ENCODE measurements at regions not wholly inside any gene's neighbourhood (a gene's known extent, or its start where the extent isn't known, plus 50 kb on each side); places are given as distances from the start of the nearest gene placed in this dataset.
"Not testable (repeated sequence)": the region's sequence is repeated elsewhere in the genome, so short reads cannot be mapped to it uniquely, and the experiment has no call there.

DNA sequence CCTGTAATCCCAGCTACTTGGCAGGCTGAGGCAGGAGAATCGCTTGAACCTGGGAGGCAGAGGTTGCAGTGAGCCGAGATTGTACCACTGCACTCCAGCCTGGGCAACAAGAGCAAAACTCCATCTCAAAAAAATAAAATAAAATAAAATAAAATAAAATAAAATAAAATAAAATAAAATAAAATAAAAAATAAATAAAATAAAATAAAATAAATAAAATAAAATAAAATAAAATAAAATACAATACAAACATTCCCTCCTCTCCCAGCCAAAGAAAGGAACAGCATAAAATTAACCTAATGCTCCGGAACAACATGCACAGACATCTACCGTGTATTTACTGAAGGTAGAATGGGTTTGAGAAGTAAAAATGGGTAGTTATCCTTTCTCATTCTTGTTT is 521.9 kb upstream of the FAM174A start:
- not testable (repeated sequence) for DNase-seq

GRCh38 chr5:100011160-100011559 is 524.0 kb upstream of the FAM174A start:
- DNase-seq, result not testable (repeated sequence)

DNA sequence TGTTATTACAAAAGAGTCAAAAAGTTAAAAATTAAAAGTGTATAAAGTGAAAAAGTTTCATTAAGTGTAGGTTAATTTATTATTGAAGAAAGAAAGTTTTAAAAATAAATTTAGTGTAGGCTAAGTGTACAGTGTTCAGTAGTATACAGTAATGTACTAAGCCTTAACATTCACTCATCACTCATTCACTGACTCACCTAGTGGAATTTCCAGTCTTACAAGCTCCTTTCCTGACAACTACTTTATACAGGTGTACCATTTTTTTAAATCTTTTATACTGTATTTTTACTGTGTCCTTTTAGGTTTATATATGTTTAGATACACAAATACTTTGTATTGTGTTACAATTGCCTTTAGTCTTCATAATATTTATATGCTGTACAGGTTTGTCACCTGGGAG is 530.2 kb upstream of the FAM174A start:
- no peak for DNase-seq

DNA sequence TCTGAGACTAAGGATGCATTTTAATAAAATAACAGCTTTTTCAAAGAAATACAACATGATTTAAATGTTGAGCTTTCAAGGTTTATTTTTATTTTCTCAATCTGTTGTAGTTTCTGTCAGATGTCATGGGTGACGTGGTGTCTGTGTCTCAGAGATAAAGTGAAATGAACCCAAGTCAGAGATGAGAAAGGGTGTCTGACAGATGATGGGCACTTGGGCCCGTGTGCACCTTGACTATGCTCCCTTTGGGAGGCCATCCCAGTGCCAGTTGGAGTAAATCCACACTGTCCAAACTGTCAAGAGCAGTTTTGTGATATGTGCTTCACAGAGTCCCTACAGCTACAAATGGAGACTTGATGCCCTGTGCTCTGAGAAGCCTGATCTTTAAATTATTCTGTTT is 536.9 kb upstream of the FAM174A start:
- no peak for DNase-seq

DNA sequence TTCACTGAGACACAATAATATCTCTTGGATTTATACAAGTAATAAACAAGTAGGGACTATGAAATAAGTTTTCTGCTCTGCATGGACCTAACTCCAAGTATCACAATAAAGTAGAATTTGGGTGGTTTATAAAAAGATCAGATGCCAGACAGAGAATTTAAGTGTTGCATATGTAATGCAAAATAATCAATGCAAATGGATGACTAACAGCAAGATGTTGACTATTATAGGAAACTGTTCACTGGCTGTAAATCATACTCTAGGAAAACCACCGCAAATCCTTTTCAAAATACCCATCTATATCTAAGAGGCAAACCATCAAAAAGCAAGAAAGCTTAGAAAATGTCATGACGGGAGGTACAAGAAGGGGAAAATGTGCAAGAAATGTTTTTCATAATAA is 539.8 kb upstream of the FAM174A start:
- DNase-seq, result no peak

- no peak for DNase-seq
Observed at GRCh38 chr5:99973779-99974178, 561.4 kb upstream of the FAM174A start.

GRCh38 chr5:99955962-99956361 is 579.2 kb upstream of the FAM174A start:
- DNase-seq, result no peak

DNA sequence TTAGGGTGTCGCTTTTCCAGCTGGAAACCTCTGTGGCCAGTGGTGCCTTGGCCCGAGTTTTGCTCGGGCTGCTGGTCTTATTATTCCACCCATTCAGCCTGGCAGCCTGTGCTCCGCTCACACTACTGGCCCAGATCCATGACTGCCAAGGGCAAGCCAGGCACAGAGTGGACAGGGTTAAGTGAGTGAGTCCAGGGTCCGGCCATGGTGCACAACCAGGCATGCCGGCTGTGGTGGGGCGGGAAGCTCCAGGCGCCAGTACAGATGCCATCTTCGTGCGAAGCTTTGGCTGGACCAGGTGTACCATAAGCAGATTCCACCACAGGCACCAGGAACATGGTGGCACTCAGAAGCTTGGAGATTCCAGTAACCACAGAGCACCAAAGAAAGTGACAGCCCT is 580.2 kb upstream of the FAM174A start:
- DNase-seq, result no peak

DNA sequence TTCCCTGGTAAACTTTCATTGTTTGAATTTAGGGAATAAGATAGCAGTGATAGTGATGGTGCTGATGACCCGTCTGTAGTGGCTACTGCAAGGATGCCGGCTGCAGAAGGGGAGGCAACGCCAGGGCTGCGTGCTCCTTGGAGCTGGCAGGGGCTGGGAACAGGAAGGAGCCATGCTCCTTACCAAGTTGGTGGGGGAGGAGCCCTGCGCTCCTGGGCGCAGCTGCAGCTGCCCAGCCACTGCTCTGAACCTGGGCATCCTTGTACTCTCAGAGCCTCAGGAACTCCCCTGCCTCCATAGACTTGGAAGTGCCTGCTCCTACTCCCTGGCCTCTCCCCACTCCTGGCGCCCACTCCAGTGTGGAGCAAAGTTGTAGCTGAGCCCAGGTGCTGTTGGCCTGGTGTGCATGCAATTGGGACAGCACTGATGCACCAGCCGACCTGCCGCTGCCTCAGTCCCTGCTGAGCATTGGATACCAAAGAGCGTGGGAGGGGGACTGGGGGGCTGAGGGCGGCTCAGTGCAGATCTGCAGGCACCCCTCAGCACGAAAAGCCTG is 585.1 kb upstream of the FAM174A start:
- no peak for DNase-seq

- DNase-seq, result no peak
Observed at GRCh38 chr5:99949361-99949760, 585.8 kb upstream of the FAM174A start.

DNA sequence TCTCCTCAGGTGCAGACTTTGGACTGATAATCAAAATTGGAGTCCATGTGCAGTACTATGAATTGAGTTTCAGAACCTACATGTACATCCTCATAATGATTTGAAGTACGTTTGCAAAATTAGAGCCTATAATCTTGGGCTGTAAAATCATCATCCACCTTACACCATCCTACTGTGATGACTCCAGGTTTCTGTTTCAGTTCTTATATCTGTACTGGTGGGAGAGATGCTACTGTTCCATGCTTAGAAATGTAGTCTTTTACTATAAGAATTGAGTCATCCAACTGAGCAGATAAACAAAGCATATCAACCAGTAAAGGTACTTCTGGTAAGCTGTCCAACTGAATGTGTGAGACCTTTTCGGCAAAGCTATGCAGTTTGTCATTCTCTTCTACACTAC is 586.3 kb upstream of the FAM174A start:
- no peak for DNase-seq

DNA sequence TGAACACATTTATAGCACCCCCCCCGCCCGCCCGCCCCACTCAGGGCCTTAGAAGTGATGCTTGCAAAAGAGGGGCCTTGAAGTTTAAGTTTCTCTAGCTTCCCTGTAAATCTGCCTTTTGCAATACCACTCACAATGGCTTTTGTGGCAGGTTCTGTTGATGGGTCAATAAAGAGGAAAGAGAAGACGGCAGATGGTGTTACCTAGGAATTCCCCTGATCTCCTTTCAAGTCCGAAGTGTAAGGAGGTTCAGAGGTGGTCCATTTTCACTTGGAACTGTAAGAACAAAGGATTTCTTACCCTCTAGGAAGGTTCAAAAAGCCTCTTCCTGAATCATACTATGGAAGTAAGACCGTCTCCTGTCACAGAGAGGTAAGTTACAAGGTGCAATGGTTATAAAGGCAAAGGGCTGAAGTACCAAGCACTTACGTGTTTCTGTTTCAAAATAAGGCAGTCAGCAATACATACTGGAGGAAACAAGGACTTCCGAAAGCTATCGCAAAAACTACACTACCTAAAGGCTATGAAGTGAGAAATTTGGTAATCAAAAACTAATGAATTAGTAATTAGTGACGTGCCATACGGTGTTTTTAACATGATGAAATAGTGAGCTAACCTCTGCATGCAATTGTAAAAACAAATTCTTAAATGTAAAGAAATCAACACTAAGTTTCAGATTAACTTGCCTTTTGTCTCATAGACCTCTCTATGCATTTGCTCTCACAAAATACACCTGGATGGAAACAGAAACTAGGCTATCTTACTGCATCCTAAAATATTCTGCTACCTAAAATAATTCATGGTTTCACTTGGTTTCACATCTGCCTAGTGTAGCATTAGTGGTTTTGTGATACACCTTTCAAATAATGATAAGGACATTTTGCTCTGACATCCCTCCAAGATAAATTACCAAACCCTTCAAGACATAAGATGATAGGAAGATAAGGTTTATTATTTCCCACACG is 589.4 kb upstream of the FAM174A start:
- DNase-seq, result no peak

GRCh38 chr5:99940540-99940939 is 594.6 kb upstream of the FAM174A start:
- no peak for DNase-seq

- no peak for DNase-seq
Observed at GRCh38 chr5:99936911-99937310, 598.3 kb upstream of the FAM174A start.

- no peak for DNase-seq
Observed at GRCh38 chr5:99929806-99930135, 605.4 kb upstream of the FAM174A start.

DNA sequence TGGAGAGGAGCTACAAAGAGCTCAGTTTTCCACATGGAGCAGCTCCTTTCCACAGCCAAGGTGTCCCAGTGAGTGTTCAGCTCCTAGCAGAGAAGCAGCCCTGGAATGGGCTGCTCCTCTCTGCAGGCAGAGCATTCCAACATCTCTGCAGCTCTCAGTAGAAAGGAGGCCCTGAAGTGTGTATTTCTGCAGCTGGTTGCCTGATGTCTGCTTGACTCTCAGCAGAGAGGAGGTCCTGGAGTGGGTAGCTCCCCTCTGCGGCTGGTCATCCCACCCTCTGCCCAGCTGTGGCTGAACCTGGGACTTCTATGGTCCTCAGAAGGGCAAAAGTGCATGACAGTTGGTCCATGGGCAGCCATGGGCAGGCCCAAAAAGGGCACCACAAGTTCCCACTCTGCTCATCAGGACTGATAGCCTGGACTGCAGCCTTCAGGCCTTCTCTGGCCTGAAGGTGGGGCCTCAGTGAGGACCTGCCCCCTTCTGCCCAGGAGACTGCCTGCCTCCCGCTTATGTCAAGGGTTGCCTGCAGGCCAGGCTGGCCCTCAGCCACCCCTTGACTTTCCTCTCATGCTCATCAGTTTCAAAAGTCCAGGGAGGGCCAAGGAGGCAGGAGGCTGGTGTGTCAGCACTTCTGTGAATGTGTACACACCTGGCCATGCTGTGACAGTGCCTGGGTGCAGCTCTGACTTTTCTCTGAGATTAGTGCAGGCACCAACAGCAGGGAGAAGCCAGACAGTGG is 605.9 kb upstream of the FAM174A start:
- DNase-seq, result no peak

DNA sequence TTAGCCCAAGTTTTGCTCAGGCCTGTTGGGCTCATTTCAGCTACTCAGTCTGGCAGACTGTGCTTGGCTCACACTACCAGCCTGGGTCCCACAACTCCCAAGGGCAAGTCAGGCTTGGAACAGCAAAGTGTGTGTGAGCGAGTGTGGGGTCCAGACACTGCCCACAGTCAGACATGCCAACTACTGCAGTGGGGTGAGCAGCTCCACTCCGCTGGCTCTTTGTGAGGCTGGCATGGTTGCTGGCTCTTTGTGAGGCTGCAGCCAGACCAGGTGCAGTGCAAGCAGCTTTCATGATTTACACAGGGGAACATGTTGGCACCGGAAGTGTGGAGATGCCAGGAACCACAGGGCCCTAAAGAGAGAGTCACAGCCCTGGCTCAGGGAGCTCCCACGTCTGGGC is 606.7 kb upstream of the FAM174A start:
- no peak for DNase-seq

DNA sequence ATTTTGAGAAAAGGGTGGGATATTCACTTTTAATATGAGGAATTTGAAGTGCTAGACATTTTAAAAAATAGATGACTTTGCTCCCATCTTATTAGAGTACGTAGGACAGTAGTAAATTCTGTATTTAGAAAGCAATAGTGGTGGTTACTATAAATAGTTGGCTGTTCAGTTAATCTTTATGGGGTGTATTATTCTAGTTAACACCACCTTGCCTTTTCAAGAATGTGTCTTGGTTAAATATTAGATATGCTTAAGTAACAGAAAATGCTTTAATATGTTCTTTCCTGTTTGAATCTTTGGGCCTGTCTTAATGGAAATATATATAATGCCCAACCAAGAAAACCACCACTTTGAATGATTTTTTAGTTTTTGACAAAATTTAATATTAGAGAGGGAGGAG is 608.7 kb upstream of the FAM174A start:
- no peak for DNase-seq

DNA sequence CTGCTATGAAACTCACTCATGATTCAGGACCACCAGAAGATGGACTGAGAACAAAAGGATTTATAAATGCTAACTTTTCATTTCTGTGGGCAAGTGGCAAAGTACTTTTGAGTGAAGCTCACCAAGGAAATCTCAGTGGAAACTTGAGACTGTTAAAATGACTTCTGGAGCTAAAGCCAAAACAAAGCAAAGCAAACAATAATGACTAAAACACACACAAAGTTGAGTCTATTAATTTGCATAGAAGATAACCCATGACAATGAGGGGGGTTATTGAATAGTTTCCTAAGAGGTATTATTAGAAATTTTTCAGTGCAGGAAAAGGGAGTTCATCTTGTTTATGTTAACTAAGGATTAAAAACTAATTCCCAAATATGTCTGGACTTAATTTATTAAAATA is 612.8 kb upstream of the FAM174A start:
- no peak for DNase-seq

DNA sequence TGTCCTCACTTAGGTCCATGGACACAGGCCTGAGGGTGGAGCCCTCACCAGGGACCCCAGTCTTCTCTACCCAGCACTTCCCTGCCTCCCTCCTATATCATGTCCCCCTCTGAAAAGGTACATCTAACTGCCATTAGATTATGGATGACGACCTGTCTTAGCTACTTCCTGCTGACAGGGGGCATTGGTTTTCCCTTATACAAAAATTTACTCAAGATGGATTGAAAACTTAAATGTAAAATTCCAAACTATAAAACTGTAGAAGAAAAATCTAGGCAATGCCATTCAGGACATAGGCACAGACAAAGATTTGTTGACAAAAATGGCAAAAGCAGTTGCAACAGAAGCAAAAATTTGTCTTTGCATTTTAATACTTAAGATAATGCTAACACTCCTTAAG is 623.2 kb upstream of the FAM174A start:
- DNase-seq, result no peak

DNA sequence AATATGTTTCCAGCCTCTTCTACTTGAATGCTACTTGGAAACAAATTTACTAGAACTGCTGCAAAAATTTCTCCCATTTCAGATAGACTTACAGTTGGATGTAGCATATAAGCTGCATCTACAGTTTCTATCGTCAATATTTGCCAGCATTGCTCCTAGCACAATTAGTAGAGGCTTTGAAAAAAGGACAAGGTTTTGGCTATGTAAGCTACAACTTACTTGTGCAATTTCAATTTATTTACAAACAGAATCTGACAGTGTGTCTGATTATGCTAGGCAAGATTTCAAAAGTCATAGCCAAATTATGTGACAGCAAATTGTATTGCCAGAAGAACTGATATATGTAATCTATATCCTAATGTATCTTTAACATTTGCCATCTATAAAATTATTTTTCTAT is 628.4 kb upstream of the FAM174A start:
- DNase-seq, result no peak

GRCh38 chr5:99901972-99902371 is 633.2 kb upstream of the FAM174A start:
- DNase-seq, result no peak

- no peak for DNase-seq
Observed at GRCh38 chr5:99900302-99900852, 634.8 kb upstream of the FAM174A start.

Measured in OCI-M1 (cell line).